BE2C (cell line): ENCODE measurements at regions not wholly inside any gene's neighbourhood (a gene's known extent, or its start where the extent isn't known, plus 50 kb on each side); places are given as distances from the start of the nearest gene placed in this dataset.

ENCODE experiments used
- DNase-seq: peaks from one replicate; pipeline ENCODE4 v3.0.0-alpha.2; 2020
- H3K27me3 ChIP-seq: fragments of 250-450 bp; sonication (Bioruptor Pico); 2 replicates; pipeline ENCODE4 v1.5.1; 2020; ENCODE audit warnings: mild to moderate bottlenecking
- H3K36me3 ChIP-seq: fragments of 250-450 bp; sonication (Bioruptor Pico); 2 replicates; pipeline ENCODE4 v1.5.1; 2020; ENCODE audit warnings: mild to moderate bottlenecking
- H3K4me1 ChIP-seq: fragments of 250-450 bp; sonication (Bioruptor Pico); 2 replicates; pipeline ENCODE4 v1.5.1; 2020
- H3K4me3 ChIP-seq: 2 replicates; pipeline ENCODE4 v1.5.1; 2011; ENCODE audit warnings: low read depth, low read length
- H3K9me3 ChIP-seq: fragments of 250-450 bp; sonication (Bioruptor Pico); 2 replicates; pipeline ENCODE4 v1.5.1; 2020
- CTCF ChIP-seq: IDR thresholded peaks from 2 replicates; pipeline ENCODE4 v1.5.1; 2012; ENCODE audit warnings: mild to moderate bottlenecking, low read depth, low read length

- no peaks in the 10 kb centered on the region for H3K9me3 ChIP-seq
- DNase-seq = no peak
Observed at GRCh38 chr1:112309499-112309898, 86.5 kb upstream of the CTTNBP2NL start.

GRCh38 chr1:112312315-112312714 lies 83.7 kb upstream of the CTTNBP2NL start:
- H3K36me3 ChIP-seq = no peaks in the 10 kb centered on the region
- H3K4me3 ChIP-seq = no peak overlapping the region
- H3K27me3 ChIP-seq = peaks cover 21% of the 10 kb centered on the region
- no peak for DNase-seq
- H3K4me1 ChIP-seq = no peaks in the 10 kb centered on the region
- H3K9me3 ChIP-seq = no peaks in the 10 kb centered on the region
- TF ChIP-seq CTCF = no peak

More at GRCh38 chr1:112309499-112309898, 86.5 kb upstream of the CTTNBP2NL start:
- no peaks in the 10 kb centered on the region for H3K36me3 ChIP-seq
- no peaks in the 10 kb centered on the region for H3K4me1 ChIP-seq
- TF ChIP-seq CTCF = no peak
- no peak overlapping the region for H3K4me3 ChIP-seq
- H3K27me3 ChIP-seq = peaks cover 17% of the 10 kb centered on the region

GRCh38 chr1:112312879-112313278 lies 83.1 kb upstream of the CTTNBP2NL start:
- no peak overlapping the region for H3K4me3 ChIP-seq

GRCh38 chr1:112316254-112316913 lies 79.6 kb upstream of the CTTNBP2NL start:
- no peak for TF ChIP-seq CTCF
- no peaks in the 10 kb centered on the region for H3K9me3 ChIP-seq
- peaks cover 8% of the 10 kb centered on the region for H3K27me3 ChIP-seq
- H3K4me1 ChIP-seq = no peaks in the 10 kb centered on the region
- DNase-seq = no peak
- H3K4me3 ChIP-seq = no peak overlapping the region
- no peaks in the 10 kb centered on the region for H3K36me3 ChIP-seq

More at GRCh38 chr1:112312879-112313278, 83.1 kb upstream of the CTTNBP2NL start:
- no peak for TF ChIP-seq CTCF
- Histone ChIP-seq H3K4me1 (no peaks in the 10 kb centered on the region), H3K27me3 (peaks cover 21% of the 10 kb centered on the region), H3K9me3 (no peaks in the 10 kb centered on the region), H3K36me3 (no peaks in the 10 kb centered on the region)
- no peak for DNase-seq

GRCh38 chr1:112317140-112317539 lies 78.9 kb upstream of the CTTNBP2NL start:
- H3K9me3 ChIP-seq = no peaks in the 10 kb centered on the region
- H3K4me1 ChIP-seq = no peaks in the 10 kb centered on the region
- no peak for TF ChIP-seq CTCF
- H3K4me3 ChIP-seq = no peak overlapping the region
- DNase-seq = no peak
- H3K36me3 ChIP-seq = no peaks in the 10 kb centered on the region
- H3K27me3 ChIP-seq = peaks cover 5% of the 10 kb centered on the region

GRCh38 chr1:112317611-112318062 lies 78.4 kb upstream of the CTTNBP2NL start:
- Histone ChIP-seq H3K9me3 (no peaks in the 10 kb centered on the region), H3K4me1 (no peaks in the 10 kb centered on the region), H3K27me3 (peaks cover 5% of the 10 kb centered on the region), H3K4me3 (no peak overlapping the region), H3K36me3 (no peaks in the 10 kb centered on the region)
- DNase-seq = no peak
- TF ChIP-seq CTCF = no peak
